Mesenchymal stem cell (in vitro differentiated cells and primary cell): ENCODE measurements at regions not wholly inside any gene's neighbourhood (a gene's known extent, or its start where the extent isn't known, plus 50 kb on each side); places are given as distances from the start of the nearest gene placed in this dataset.
A peak's percentile ranks its signal among the peaks of the same experiment; 100 is the strongest.

Experiments
- DNase-seq: peaks from one replicate; pipeline ENCODE4 v3.0.0-alpha.2; 2013
- H2AFZ ChIP-seq: one replicate; pipeline ENCODE4 v1.6.1; 2013; ENCODE audit warnings: low read depth, mild to moderate bottlenecking, control low read depth, inconsistent platforms, low read length, moderate library complexity
- H2AK5ac ChIP-seq: 2 replicates; pipeline ENCODE4 v1.6.1; 2013; ENCODE audit warnings: low read length, moderate library complexity, mild to moderate bottlenecking, inconsistent platforms; ENCODE audit not compliant: severe bottlenecking
- H2BK120ac ChIP-seq: one replicate; pipeline ENCODE4 v1.6.1; 2013; ENCODE audit warnings: low read depth, mild to moderate bottlenecking, inconsistent platforms, low read length, moderate library complexity
- H2BK12ac ChIP-seq, 2 experiments: one replicate each; pipeline ENCODE4 v1.6.1; 2013; ENCODE audit warnings: inconsistent platforms in 2 of 2, low read length in 2 of 2, mild to moderate bottlenecking in 2 of 2, moderate library complexity in 2 of 2, control low read depth in 1 of 2
- H2BK15ac ChIP-seq: one replicate; pipeline ENCODE4 v1.6.1; 2013; ENCODE audit warnings: mild to moderate bottlenecking, low read depth, inconsistent platforms; ENCODE audit not compliant: poor library complexity, severe bottlenecking
- H2BK5ac ChIP-seq: 2 replicates; pipeline ENCODE4 v1.6.1; 2013; ENCODE audit warnings: low read depth, mild to moderate bottlenecking, low read length, control low read depth, inconsistent platforms; ENCODE audit not compliant: poor library complexity, severe bottlenecking
- H3K14ac ChIP-seq, 2 experiments: one replicate each; pipeline ENCODE4 v1.6.1; 2013; ENCODE audit warnings: inconsistent platforms in 2 of 2, low read length in 2 of 2, control low read depth in 1 of 2, mild to moderate bottlenecking in 1 of 2, moderate library complexity in 1 of 2
- H3K18ac ChIP-seq, 2 experiments: one replicate each; pipeline ENCODE4 v1.6.1; 2013; ENCODE audit warnings: inconsistent platforms in 2 of 2, low read length in 2 of 2, control low read depth in 1 of 2, low read depth in 1 of 2, mild to moderate bottlenecking in 1 of 2
- H3K23ac ChIP-seq, 2 experiments: one replicate each; pipeline ENCODE4 v1.6.1; 2013; ENCODE audit warnings: inconsistent platforms in 2 of 2, low read length in 2 of 2, mild to moderate bottlenecking in 2 of 2, moderate library complexity in 2 of 2, control low read depth in 1 of 2
- H3K27ac ChIP-seq: 2 replicates; pipeline ENCODE4 v1.5.1; 2013; ENCODE audit warnings: mild to moderate bottlenecking, moderate library complexity, low read length, control low read depth, inconsistent platforms; ENCODE audit not compliant: poor library complexity, severe bottlenecking
- H3K27me3 ChIP-seq, 2 experiments: 2 replicates each; pipeline versions ENCODE4 v1.6.1 to v1.7.0; 2013; ENCODE audit warnings: low read length in 2 of 2, mild to moderate bottlenecking in 2 of 2, moderate library complexity in 2 of 2, control low read depth in 1 of 2, inconsistent platforms in 1 of 2; ENCODE audit not compliant: control insufficient read depth in 1 of 2, insufficient read depth in 1 of 2
- H3K36me3 ChIP-seq, 2 experiments: 2 replicates each; pipeline versions ENCODE4 v1.6.1 to v1.7.0; 2013; ENCODE audit warnings: low read length in 2 of 2, control low read depth in 1 of 2, inconsistent platforms in 1 of 2, low read depth in 1 of 2, mild to moderate bottlenecking in 1 of 2; ENCODE audit not compliant: insufficient read depth in 2 of 2, control insufficient read depth in 1 of 2
- H3K4ac ChIP-seq, 2 experiments: one replicate each; pipeline ENCODE4 v1.6.1; 2013; ENCODE audit warnings: inconsistent platforms in 2 of 2, low read length in 2 of 2, mild to moderate bottlenecking in 2 of 2, moderate library complexity in 2 of 2, control low read depth in 1 of 2, low read depth in 1 of 2
- H3K4me1 ChIP-seq: 2 replicates; pipeline ENCODE4 v1.6.1; 2013; ENCODE audit warnings: low read depth, low read length, control low read depth; ENCODE audit not compliant: control insufficient read depth, insufficient read depth
- H3K4me2 ChIP-seq: 2 replicates; pipeline ENCODE4 v1.6.1; 2013; ENCODE audit warnings: low read length, mild to moderate bottlenecking, inconsistent platforms; ENCODE audit not compliant: poor library complexity, severe bottlenecking
- H3K4me3 ChIP-seq, 2 experiments: 2 replicates each; pipeline versions ENCODE4 v1.5.1 to v1.7.0; 2013; ENCODE audit warnings: low read length in 2 of 2, mild to moderate bottlenecking in 2 of 2, control low read depth in 1 of 2, low read depth in 1 of 2; ENCODE audit not compliant: insufficient read depth in 1 of 2
- H3K79me1 ChIP-seq: replicated peaks from 2 replicates; pipeline ENCODE4 v1.6.1; 2013; ENCODE audit warnings: mild to moderate bottlenecking, control low read depth, low read length, inconsistent platforms; ENCODE audit not compliant: poor library complexity, severe bottlenecking
- H3K9ac ChIP-seq: 2 replicates; pipeline ENCODE4 v1.7.0; 2013; ENCODE audit warnings: mild to moderate bottlenecking, low read length, moderate library complexity
- H3K9me3 ChIP-seq: 2 replicates; pipeline ENCODE4 v1.7.0; 2013; ENCODE audit warnings: mild to moderate bottlenecking, low read length; ENCODE audit not compliant: control insufficient read depth
- H4K8ac ChIP-seq: one replicate; pipeline ENCODE4 v1.6.1; 2013; ENCODE audit warnings: inconsistent platforms, mild to moderate bottlenecking, low read length, moderate library complexity
- H4K91ac ChIP-seq: one replicate; pipeline ENCODE4 v1.6.1; 2013; ENCODE audit warnings: mild to moderate bottlenecking, low read length, inconsistent platforms
- WGBS: methylation state at CpG from one replicate; pipeline ENCODE4 v1.1.7; 2013; ENCODE audit warnings: mixed read lengths; 5-methylcytosine and 5-hydroxymethylcytosine counted together

DNA sequence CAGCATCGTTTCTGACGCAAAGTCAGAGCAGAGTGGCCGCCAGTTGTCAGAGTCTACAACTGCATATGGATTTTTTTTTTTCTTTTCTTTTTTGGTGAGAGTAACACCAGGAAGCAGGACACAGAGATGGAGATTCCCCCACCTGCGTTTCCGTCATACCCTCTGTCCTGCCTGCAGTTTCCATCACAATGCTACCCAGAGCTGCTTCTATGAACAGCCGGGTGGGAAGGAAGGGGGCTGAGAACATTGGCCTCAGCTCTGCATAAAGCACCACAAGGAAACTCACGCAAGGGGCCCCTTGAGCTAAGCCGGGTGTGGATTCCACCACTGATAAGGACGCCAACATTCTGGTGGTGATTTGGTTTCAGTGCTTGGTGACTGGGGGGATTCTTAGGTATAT is 183.5 kb upstream of the AFDN start:
- WGBS = 89% methylated on average over 9 of the region's 9 CpGs

DNA sequence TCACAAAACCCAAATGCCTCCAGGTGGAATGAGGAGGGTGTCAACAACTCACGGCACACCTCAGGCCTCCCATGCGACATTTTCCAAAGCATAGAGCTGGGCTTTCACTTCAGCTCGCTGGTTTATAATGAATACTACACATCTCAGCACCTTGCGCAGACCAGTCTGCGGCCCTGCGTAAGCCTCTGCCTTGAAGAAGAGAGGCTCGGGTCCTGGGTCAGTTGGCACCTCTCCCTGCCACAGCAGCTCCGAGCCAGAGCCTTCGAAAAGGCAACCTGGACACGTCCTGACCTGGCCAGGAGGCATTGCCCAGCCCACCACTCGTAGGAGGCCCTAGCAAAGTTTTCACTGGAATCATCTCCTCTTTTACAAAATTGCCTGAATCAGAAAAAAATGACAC is 183.0 kb upstream of the AFDN start:
- Histone ChIP-seq H3K23ac (no peak overlapping the region), H3K4me2 (no peak overlapping the region), H4K91ac (no peak overlapping the region), H3K79me1 (no peaks in the 10 kb centered on the region), H2AK5ac (no peak overlapping the region), H2BK120ac (no peak overlapping the region), H3K4ac (no peak overlapping the region), H2BK12ac (no peak overlapping the region), H2BK5ac (no peak overlapping the region), H3K4me3 (no peak overlapping the region), H3K27ac (no peak overlapping the region), H4K8ac (no peak overlapping the region), H2BK15ac (no peak overlapping the region), H3K9ac (no peak overlapping the region), H3K4me1 (peaks cover 2% of the 10 kb centered on the region), H3K9me3 (peaks cover 4% of the 10 kb centered on the region), H2AFZ (no peak overlapping the region), H3K18ac (no peak overlapping the region), H3K36me3 (no peaks in the 10 kb centered on the region), H3K27me3 (no peaks in the 10 kb centered on the region), H3K14ac (no peak overlapping the region)
- no peak for DNase-seq
- 93% methylated on average over 11 of the region's 11 CpGs for WGBS

More for the DNA sequence above, 183.5 kb upstream of the AFDN start:
- Histone ChIP-seq H4K91ac (no peak overlapping the region), H2AFZ (no peak overlapping the region), H3K36me3 (no peaks in the 10 kb centered on the region), H2BK12ac (no peak overlapping the region), H2BK15ac (no peak overlapping the region), H3K4me1 (peaks cover 2% of the 10 kb centered on the region), H3K27me3 (no peaks in the 10 kb centered on the region), H3K79me1 (no peaks in the 10 kb centered on the region), H3K4ac (no peak overlapping the region), H3K14ac (no peak overlapping the region), H3K27ac (no peak overlapping the region), H3K9ac (no peak overlapping the region), H2BK120ac (no peak overlapping the region), H3K23ac (no peak overlapping the region), H3K9me3 (peaks cover 4% of the 10 kb centered on the region), H2BK5ac (no peak overlapping the region), H4K8ac (no peak overlapping the region), H3K4me3 (no peak overlapping the region), H3K4me2 (no peak overlapping the region), H3K18ac (no peak overlapping the region), H2AK5ac (no peak overlapping the region)
- no peak for DNase-seq

DNA sequence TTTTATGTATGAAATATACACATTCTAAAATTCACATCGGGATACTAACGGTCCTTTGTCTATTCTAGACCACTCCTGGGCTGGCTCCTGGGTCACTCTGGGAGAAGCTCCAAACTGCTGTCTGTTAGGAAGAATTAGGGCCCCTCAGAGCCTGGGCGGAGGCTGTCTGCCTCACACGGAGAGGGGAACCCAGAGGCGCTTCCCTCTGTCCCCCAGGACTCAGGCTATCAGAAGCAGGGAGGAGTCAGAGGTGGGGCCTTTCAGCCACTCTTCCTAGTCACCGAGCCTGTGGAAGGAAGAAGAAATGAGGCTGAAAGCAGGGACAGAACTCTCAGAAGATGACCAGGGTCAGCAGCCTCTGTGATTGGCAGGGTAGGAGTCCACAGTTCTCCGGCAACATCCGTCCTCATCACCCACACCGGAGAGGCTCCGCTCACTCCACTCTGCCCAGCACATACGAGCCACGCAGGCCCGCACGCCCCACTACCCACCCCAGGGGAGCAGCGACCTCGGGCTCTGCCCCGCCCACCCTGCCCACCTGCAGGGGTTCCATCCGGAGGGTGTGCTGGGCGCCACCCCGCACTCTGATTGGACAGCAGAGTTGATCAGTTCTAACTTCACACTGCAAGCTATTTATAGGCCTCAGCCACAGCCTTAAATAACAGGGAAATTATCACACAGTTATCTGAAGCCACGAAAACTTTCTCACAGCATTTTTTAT is 182.1 kb upstream of the AFDN start:
- H2BK12ac ChIP-seq = no peak overlapping the region
- no peak overlapping the region for H3K18ac ChIP-seq
- H2AK5ac ChIP-seq = no peak overlapping the region
- H3K4me3 ChIP-seq = no peak overlapping the region
- no peak overlapping the region for H2BK5ac ChIP-seq
- H3K23ac ChIP-seq = no peak overlapping the region
- no peak overlapping the region for H3K4me2 ChIP-seq
- H3K27ac ChIP-seq = no peak overlapping the region
- H3K36me3 ChIP-seq = no peaks in the 10 kb centered on the region
- H2AFZ ChIP-seq = no peak overlapping the region
- no peak overlapping the region for H3K14ac ChIP-seq
- WGBS = 88% methylated on average over 21 of the region's 21 CpGs
- no peak overlapping the region for H4K8ac ChIP-seq
- no peak overlapping the region for H3K9ac ChIP-seq
- H2BK15ac ChIP-seq = peak overlapping the region; percentile 74
- no peak for DNase-seq
- no peak overlapping the region for H2BK120ac ChIP-seq
- H3K79me1 ChIP-seq = no peaks in the 10 kb centered on the region
- H3K27me3 ChIP-seq = no peaks in the 10 kb centered on the region
- no peak overlapping the region for H4K91ac ChIP-seq
- H3K9me3 ChIP-seq = peaks cover 4% of the 10 kb centered on the region
- peaks cover 2% of the 10 kb centered on the region for H3K4me1 ChIP-seq
- H3K4ac ChIP-seq = no peak overlapping the region

DNA sequence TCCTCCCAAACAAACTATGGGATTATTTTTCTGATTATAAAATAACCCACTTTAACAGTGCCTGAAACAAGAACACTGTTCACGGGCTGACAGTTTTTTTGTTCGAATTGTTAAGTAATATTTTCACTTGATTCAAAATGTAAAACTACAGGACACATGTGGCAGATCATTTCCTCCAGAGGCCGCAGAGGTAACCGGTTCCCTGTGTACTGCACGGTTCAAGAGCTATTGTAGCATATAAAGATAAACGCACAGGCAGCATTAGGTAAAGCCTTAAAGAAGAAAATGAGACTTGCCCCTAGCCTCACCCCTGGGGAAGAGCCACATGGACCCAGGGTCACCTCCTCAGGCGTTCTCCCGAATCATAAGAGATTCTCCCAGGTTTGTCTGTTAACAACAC is 181.3 kb upstream of the AFDN start:
- H2BK12ac ChIP-seq = no peak overlapping the region
- no peak overlapping the region for H4K8ac ChIP-seq
- H2AFZ ChIP-seq = no peak overlapping the region
- 94% methylated on average over 8 of the region's 8 CpGs for WGBS
- H2AK5ac ChIP-seq = no peak overlapping the region
- H3K27ac ChIP-seq = no peak overlapping the region
- H2BK5ac ChIP-seq = no peak overlapping the region
- peaks cover 2% of the 10 kb centered on the region for H3K4me1 ChIP-seq
- no peaks in the 10 kb centered on the region for H3K36me3 ChIP-seq
- no peak overlapping the region for H3K4me3 ChIP-seq
- no peak overlapping the region for H2BK15ac ChIP-seq
- H3K9ac ChIP-seq = no peak overlapping the region
- H3K27me3 ChIP-seq = no peaks in the 10 kb centered on the region
- no peak overlapping the region for H3K14ac ChIP-seq
- peak overlapping the region in 1 of 2 experiments; percentile 17 for H3K18ac ChIP-seq
- H4K91ac ChIP-seq = no peak overlapping the region
- no peaks in the 10 kb centered on the region for H3K79me1 ChIP-seq
- no peak overlapping the region for H3K4me2 ChIP-seq
- no peak overlapping the region for H3K4ac ChIP-seq
- H3K23ac ChIP-seq = no peak overlapping the region
- no peak overlapping the region for H2BK120ac ChIP-seq
- no peak for DNase-seq
- H3K9me3 ChIP-seq = peaks cover 4% of the 10 kb centered on the region
